ENCODE measurements at regions not wholly inside any gene's neighbourhood (a gene's known extent, or its start where the extent isn't known, plus 50 kb on each side); places are given as distances from the start of the nearest gene placed in this dataset.

- DNase-seq (ENCODE audit: insufficient read length, low spot score): no peak
- FAIRE-seq: no peak
Observed at GRCh38 chr5:117220730-117221129, 646.1 kb upstream of the SEMA6A start.

- DNase-seq (ENCODE audit: insufficient read length, low spot score): no peak
- FAIRE-seq: no peak
Observed at GRCh38 chr5:117218789-117219188, 644.2 kb upstream of the SEMA6A start.

GRCh38 chr5:117212866-117213265 lies 638.2 kb upstream of the SEMA6A start:
- FAIRE-seq: no peak

GRCh38 chr5:117210796-117211195 lies 636.2 kb upstream of the SEMA6A start:
- FAIRE-seq: no peak
- DNase-seq (ENCODE audit: insufficient read length, low spot score): no peak

More at GRCh38 chr5:117212866-117213265, 638.2 kb upstream of the SEMA6A start:
- DNase-seq (ENCODE audit: insufficient read length, low spot score): no peak

- DNase-seq (ENCODE audit: insufficient read length, low spot score) (no peak), FAIRE-seq (no peak)
Observed at GRCh38 chr5:117209479-117209878, 634.9 kb upstream of the SEMA6A start.

- FAIRE-seq: no peak
- no peak for DNase-seq (ENCODE audit: insufficient read length, low spot score)
Observed at GRCh38 chr5:117207088-117207668, 632.6 kb upstream of the SEMA6A start.

GRCh38 chr5:117205894-117206293 lies 631.3 kb upstream of the SEMA6A start:
- DNase-seq (ENCODE audit: insufficient read length, low spot score) (no peak), FAIRE-seq (no peak)

- DNase-seq (ENCODE audit: insufficient read length, low spot score): no peak
- FAIRE-seq: no peak
Observed at GRCh38 chr5:117204926-117205869, 630.6 kb upstream of the SEMA6A start.

GRCh38 chr5:117204404-117204803 lies 629.8 kb upstream of the SEMA6A start:
- FAIRE-seq: no peak
- DNase-seq (ENCODE audit: insufficient read length, low spot score): no peak

GRCh38 chr5:117203584-117203983 lies 629.0 kb upstream of the SEMA6A start:
- no peak for FAIRE-seq
- no peak for DNase-seq (ENCODE audit: insufficient read length, low spot score)

- peak; percentile 1 for DNase-seq (ENCODE audit: insufficient read length, low spot score)
- FAIRE-seq: no peak
Observed at GRCh38 chr5:117201001-117201400, 626.4 kb upstream of the SEMA6A start.

GRCh38 chr5:117195076-117195475 lies 620.5 kb upstream of the SEMA6A start:
- no peak for FAIRE-seq
- DNase-seq (ENCODE audit: insufficient read length, low spot score): no peak

GRCh38 chr5:117191251-117191650 lies 616.6 kb upstream of the SEMA6A start:
- DNase-seq (ENCODE audit: insufficient read length, low spot score): no peak
- FAIRE-seq: no peak

- FAIRE-seq (no peak), DNase-seq (ENCODE audit: insufficient read length, low spot score) (no peak)
Observed at GRCh38 chr5:117189784-117190183, 615.2 kb upstream of the SEMA6A start.

GRCh38 chr5:117188211-117188610 lies 613.6 kb upstream of the SEMA6A start:
- DNase-seq (ENCODE audit: insufficient read length, low spot score) (no peak), FAIRE-seq (no peak)

- DNase-seq (ENCODE audit: insufficient read length, low spot score) (no peak), FAIRE-seq (no peak)
Observed at GRCh38 chr5:117186751-117187150, 612.1 kb upstream of the SEMA6A start.

GRCh38 chr5:117183326-117183725 lies 608.7 kb upstream of the SEMA6A start:
- DNase-seq (ENCODE audit: insufficient read length, low spot score) (no peak), FAIRE-seq (no peak)

- no peak for DNase-seq (ENCODE audit: insufficient read length, low spot score)
- FAIRE-seq: no peak
Observed at GRCh38 chr5:117182104-117182503, 607.5 kb upstream of the SEMA6A start.

- FAIRE-seq: no peak
- no peak for DNase-seq (ENCODE audit: insufficient read length, low spot score)
Observed at GRCh38 chr5:117177302-117177701, 602.7 kb upstream of the SEMA6A start.

GRCh38 chr5:117165068-117165467 lies 590.4 kb upstream of the SEMA6A start:
- DNase-seq (ENCODE audit: insufficient read length, low spot score) (no peak), FAIRE-seq (no peak)

- DNase-seq (ENCODE audit: insufficient read length, low spot score) (no peak), FAIRE-seq (no peak)
Observed at GRCh38 chr5:117161718-117162335, 587.2 kb upstream of the SEMA6A start.

- DNase-seq (ENCODE audit: insufficient read length, low spot score) (no peak), FAIRE-seq (no peak)
Observed at GRCh38 chr5:117160391-117160790, 585.8 kb upstream of the SEMA6A start.

Data from HTR-8/SVneo (cell line).